SK-N-SH (cell line): ENCODE measurements at regions not wholly inside any gene's neighbourhood (a gene's known extent, or its start where the extent isn't known, plus 50 kb on each side); places are given as distances from the start of the nearest gene placed in this dataset.

Source experiments
- CTCF ChIA-PET: fragments of 300-600, 350-600 bp; formaldehyde crosslinking; extraction: SDS; loops from one replicate; lab custom pipeline; 2021; lab: Yijun Ruan, JAX
- POLR2A ChIA-PET: fragments of 350-600 bp; sonication (Branson Sonifier 250); formaldehyde crosslinking; extraction: SDS; loops from one replicate; lab custom pipeline; 2020; ENCODE audit warnings: antibody characterized with exemption, inconsistent platforms; lab: Yijun Ruan, JAX
- DNase-seq: peaks from one replicate; pipeline ENCODE4 v3.0.0; 2012
- H2AFZ ChIP-seq: fragments of 200-600 bp; sonication (generic); 2 replicates; pipeline ENCODE4 v1.8.1; 2016; ENCODE audit warnings: antibody characterized with exemption, mild to moderate bottlenecking, low read depth
- H3F3A ChIP-seq: fragments of 200-600 bp; sonication (generic); replicated peaks from 2 replicates; pipeline ENCODE3; 2016; ENCODE audit warnings: antibody characterized with exemption, mild to moderate bottlenecking; ENCODE audit not compliant: insufficient read depth
- H3K27ac ChIP-seq, 2 experiments: fragments of 200-500 bp in 1 of 2; fragments of 200-600 bp in 1 of 2; sonication (Bioruptor generic) in 1 of 2; sonication (generic), shearing (Covaris generic) in 1 of 2; 2 replicates each; pipeline versions ENCODE4 v1.5.1 to v1.6.1; 2014 to 2016; ENCODE audit warnings: low read depth in 2 of 2, inconsistent platforms in 1 of 2, low read length in 1 of 2, mild to moderate bottlenecking in 1 of 2, mixed read lengths in 1 of 2
- H3K27me3 ChIP-seq: fragments of 200-600 bp; sonication (generic), shearing (Covaris generic); 2 replicates; pipeline ENCODE4 v1.6.1; 2016; ENCODE audit warnings: mixed run types; ENCODE audit not compliant: insufficient read depth
- H3K36me3 ChIP-seq, 2 experiments: fragments of 200-500 bp in 1 of 2; fragments of 200-600 bp in 1 of 2; sonication (Bioruptor generic) in 1 of 2; sonication (generic) in 1 of 2; replicated peaks in 1 of 2; 2 replicates each; pipeline versions ENCODE3 to v1.5.1; 2014 to 2016; ENCODE audit warnings: low read length in 1 of 2, mild to moderate bottlenecking in 1 of 2; ENCODE audit not compliant: insufficient read depth in 2 of 2, control insufficient read depth in 1 of 2
- H3K4me1 ChIP-seq, 2 experiments: fragments of 200-500 bp in 1 of 2; fragments of 200-600 bp in 1 of 2; sonication (Bioruptor generic) in 1 of 2; sonication (generic), shearing (Covaris generic) in 1 of 2; 2 replicates each; pipeline versions ENCODE4 v1.5.1 to v1.6.1; 2014 to 2016; ENCODE audit warnings: low read depth in 1 of 2, low read length in 1 of 2, mixed run types in 1 of 2; ENCODE audit not compliant: insufficient read depth in 2 of 2, control insufficient read depth in 1 of 2
- H3K4me2 ChIP-seq: fragments of 200-600 bp; sonication (generic), shearing (Covaris generic); 2 replicates; pipeline ENCODE4 v1.6.1; 2017; ENCODE audit warnings: mixed run types
- H3K4me3 ChIP-seq, 2 experiments: fragments of 200-500 bp in 1 of 2; fragments of 200-600 bp in 1 of 2; sonication (Bioruptor generic) in 1 of 2; sonication (generic), shearing (Covaris generic) in 1 of 2; 2 replicates each; pipeline versions ENCODE4 v1.5.1 to v1.8.1; 2014 to 2016; ENCODE audit warnings: low read depth in 2 of 2, inconsistent platforms in 1 of 2, low read length in 1 of 2, mild to moderate bottlenecking in 1 of 2, mixed read lengths in 1 of 2, moderate library complexity in 1 of 2
- H3K79me2 ChIP-seq: fragments of 200-600 bp; sonication (generic); 2 replicates; pipeline ENCODE4 v1.8.1; 2017; ENCODE audit warnings: mild to moderate bottlenecking; ENCODE audit not compliant: insufficient read depth
- H3K9ac ChIP-seq: fragments of 200-600 bp; sonication (generic); 2 replicates; pipeline ENCODE4 v1.6.1; 2017; ENCODE audit warnings: mixed run types
- H3K9me2 ChIP-seq: fragments of 200-600 bp; sonication (generic); 2 replicates; pipeline ENCODE4 v1.6.1; 2017; ENCODE audit warnings: mixed run types
- H3K9me3 ChIP-seq: fragments of 200-600 bp; sonication (generic); 2 replicates; pipeline ENCODE4 v1.6.1; 2017; ENCODE audit warnings: mixed run types, mild to moderate bottlenecking, moderate library complexity
- H4K20me1 ChIP-seq: fragments of 200-600 bp; sonication (generic); 2 replicates; pipeline ENCODE4 v1.6.1; 2017; ENCODE audit warnings: mild to moderate bottlenecking, mixed run types; ENCODE audit not compliant: insufficient read depth
- FOXJ3 ChIP-seq: sonication (generic); formaldehyde crosslinking; IDR thresholded peaks from 2 replicates; pipeline ENCODE4 v1.5.1; 2020; ENCODE audit warnings: mild to moderate bottlenecking, missing genetic modification reagents
- JUND ChIP-seq: IDR thresholded peaks from 2 replicates; pipeline ENCODE4 v1.4.0; 2012
- POLR2AphosphoS5 ChIP-seq: IDR thresholded peaks from 2 replicates; pipeline ENCODE4 v1.6.1; 2012; ENCODE audit warnings: low read depth, low read length
- RAD21 ChIP-seq: IDR thresholded peaks from 2 replicates; pipeline ENCODE4 v1.6.1; 2012; ENCODE audit warnings: mild to moderate bottlenecking, low read length
- SIN3A ChIP-seq: IDR thresholded peaks from 2 replicates; pipeline ENCODE4 v1.6.1; 2012; ENCODE audit warnings: low read depth, mild to moderate bottlenecking, low read length, moderate library complexity, borderline replicate concordance
- SMC3 ChIP-seq: IDR thresholded peaks from 2 replicates; pipeline ENCODE4 v1.6.1; 2012; ENCODE audit warnings: low read depth, low read length, improper control_type of control experiment
- YY1 ChIP-seq: IDR thresholded peaks from 2 replicates; pipeline ENCODE4 v1.4.0; 2012; ENCODE audit warnings: low read depth, mild to moderate bottlenecking
- ZBTB33 ChIP-seq: IDR thresholded peaks from 2 replicates; pipeline ENCODE4 v1.4.0; 2012; ENCODE audit warnings: low read depth, borderline replicate concordance
- WGBS: methylation state at CpG from one replicate; pipeline ENCODE4 v1.1.6; 2017; ENCODE audit warnings: low lambda C conversion rate; 5-methylcytosine and 5-hydroxymethylcytosine counted together
- TF ChIP-seq, protein P1 (sequence below): fragments of 150-350 bp; IDR thresholded peaks from 2 replicates; pipeline ENCODE4 v1.6.1; 2016; ENCODE audit warnings: mild to moderate bottlenecking, low read depth, low read length
- TF ChIP-seq, protein P2 (sequence below): fragments of 200-600 bp; sonication (generic); IDR thresholded peaks from 2 replicates; pipeline ENCODE4 v1.6.1; 2017; ENCODE audit warnings: antibody characterized with exemption, mild to moderate bottlenecking, moderate library complexity

DNA sequence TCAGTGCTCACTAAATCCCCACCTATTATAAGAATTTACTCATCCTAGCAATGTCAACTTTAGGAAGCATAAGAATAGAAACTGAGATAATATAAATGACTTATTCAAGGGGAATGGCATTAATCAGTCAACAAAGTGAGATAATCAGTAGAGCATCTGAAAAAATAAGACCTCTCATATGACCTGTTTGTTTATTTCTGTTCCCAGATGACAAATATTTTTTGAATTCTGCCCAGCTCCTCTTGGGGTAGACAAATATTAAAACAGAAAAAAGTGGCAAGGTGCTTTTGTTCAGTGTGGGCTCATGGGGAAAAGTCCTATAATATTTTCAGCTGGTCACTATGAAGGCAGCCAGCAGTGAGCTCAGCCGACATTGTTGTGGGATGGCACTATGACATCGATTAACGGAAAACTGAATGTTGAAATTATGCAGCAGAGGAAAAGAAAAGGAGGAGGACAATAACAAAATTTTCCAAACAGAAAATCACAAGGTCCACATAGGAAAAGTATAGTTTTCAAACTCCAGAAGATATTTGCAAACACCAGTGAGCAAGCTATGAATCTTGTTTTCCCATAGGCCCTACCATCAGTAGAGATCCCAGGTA is 109.6 kb downstream of the ANXA3 start (continued):
- TF ChIP-seq, protein P1, sequence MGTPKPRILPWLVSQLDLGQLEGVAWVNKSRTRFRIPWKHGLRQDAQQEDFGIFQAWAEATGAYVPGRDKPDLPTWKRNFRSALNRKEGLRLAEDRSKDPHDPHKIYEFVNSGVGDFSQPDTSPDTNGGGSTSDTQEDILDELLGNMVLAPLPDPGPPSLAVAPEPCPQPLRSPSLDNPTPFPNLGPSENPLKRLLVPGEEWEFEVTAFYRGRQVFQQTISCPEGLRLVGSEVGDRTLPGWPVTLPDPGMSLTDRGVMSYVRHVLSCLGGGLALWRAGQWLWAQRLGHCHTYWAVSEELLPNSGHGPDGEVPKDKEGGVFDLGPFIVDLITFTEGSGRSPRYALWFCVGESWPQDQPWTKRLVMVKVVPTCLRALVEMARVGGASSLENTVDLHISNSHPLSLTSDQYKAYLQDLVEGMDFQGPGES, result no peak

GRCh38 chr4:78661921-78662521 is 110.5 kb downstream of the ANXA3 start:
- Histone ChIP-seq H3K4me2 (0 out of 2 replicates have a peak overlapping the region, but pooled peaks have one; percentile 29), H3K27ac (no peak overlapping the region), H3K9me2 (no peaks in the 10 kb centered on the region), H3K27me3 (no peaks in the 10 kb centered on the region), H3K9ac (no peak overlapping the region), H3K9me3 (no peaks in the 10 kb centered on the region), H4K20me1 (no peaks in the 10 kb centered on the region), H3K4me1 (peaks cover under 1 to 28% of the 10 kb centered on the region in 2 experiments; a peak in 2 of 4 replicates), H3K4me3 (no peak overlapping the region), H3K79me2 (no peaks in the 10 kb centered on the region), H2AFZ (no peak overlapping the region), H3K36me3 (no peaks in the 10 kb centered on the region), H3F3A (peaks cover 10% of the 10 kb centered on the region)
- no peak for DNase-seq
- no peak for TF ChIP-seq POLR2AphosphoS5
- TF ChIP-seq, protein P2, sequence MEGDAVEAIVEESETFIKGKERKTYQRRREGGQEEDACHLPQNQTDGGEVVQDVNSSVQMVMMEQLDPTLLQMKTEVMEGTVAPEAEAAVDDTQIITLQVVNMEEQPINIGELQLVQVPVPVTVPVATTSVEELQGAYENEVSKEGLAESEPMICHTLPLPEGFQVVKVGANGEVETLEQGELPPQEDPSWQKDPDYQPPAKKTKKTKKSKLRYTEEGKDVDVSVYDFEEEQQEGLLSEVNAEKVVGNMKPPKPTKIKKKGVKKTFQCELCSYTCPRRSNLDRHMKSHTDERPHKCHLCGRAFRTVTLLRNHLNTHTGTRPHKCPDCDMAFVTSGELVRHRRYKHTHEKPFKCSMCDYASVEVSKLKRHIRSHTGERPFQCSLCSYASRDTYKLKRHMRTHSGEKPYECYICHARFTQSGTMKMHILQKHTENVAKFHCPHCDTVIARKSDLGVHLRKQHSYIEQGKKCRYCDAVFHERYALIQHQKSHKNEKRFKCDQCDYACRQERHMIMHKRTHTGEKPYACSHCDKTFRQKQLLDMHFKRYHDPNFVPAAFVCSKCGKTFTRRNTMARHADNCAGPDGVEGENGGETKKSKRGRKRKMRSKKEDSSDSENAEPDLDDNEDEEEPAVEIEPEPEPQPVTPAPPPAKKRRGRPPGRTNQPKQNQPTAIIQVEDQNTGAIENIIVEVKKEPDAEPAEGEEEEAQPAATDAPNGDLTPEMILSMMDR, result no peak
- no peak for TF ChIP-seq ZBTB33
- no peak for TF ChIP-seq JUND
- no peak for TF ChIP-seq YY1
- no peak for TF ChIP-seq FOXJ3
- TF ChIP-seq SMC3, result no peak
- no peak for TF ChIP-seq SIN3A
- no peak for TF ChIP-seq RAD21
- ChIA-PET CTCF (interaction anchor here (0.6 to 2.1 kb wide), 2 partner anchors 17 to 601 kb away, joined by 3 to 10 read pairs; no protein-coding TSS in a partner anchor), POLR2A (no interaction called here)
- WGBS, result 74% methylated on average over 3 of the region's 3 CpGs
